Astrocyte of the spinal cord (primary cell): ENCODE measurements at regions not wholly inside any gene's neighbourhood (a gene's known extent, or its start where the extent isn't known, plus 50 kb on each side); places are given as distances from the start of the nearest gene placed in this dataset.

Experiments
- DNase-seq: peaks from one replicate; pipeline ENCODE4 v3.0.0; 2011; ENCODE audit warnings: low read depth, low spot score
- H3K4me3 ChIP-seq: 2 replicates; pipeline ENCODE4 v1.5.1; 2011; ENCODE audit warnings: low read depth, mild to moderate bottlenecking, low read length, moderate library complexity
- CTCF ChIP-seq: IDR thresholded peaks from 2 replicates; pipeline ENCODE4 v1.5.1; 2012; ENCODE audit warnings: low read depth, mild to moderate bottlenecking, low read length, inconsistent platforms
- in situ Hi-C: cut with HindIII; loops from 2 replicates; pipeline ENCODE4 v1.10.0; 2017; ENCODE audit warnings: low sequenced_read_pairs

DNA sequence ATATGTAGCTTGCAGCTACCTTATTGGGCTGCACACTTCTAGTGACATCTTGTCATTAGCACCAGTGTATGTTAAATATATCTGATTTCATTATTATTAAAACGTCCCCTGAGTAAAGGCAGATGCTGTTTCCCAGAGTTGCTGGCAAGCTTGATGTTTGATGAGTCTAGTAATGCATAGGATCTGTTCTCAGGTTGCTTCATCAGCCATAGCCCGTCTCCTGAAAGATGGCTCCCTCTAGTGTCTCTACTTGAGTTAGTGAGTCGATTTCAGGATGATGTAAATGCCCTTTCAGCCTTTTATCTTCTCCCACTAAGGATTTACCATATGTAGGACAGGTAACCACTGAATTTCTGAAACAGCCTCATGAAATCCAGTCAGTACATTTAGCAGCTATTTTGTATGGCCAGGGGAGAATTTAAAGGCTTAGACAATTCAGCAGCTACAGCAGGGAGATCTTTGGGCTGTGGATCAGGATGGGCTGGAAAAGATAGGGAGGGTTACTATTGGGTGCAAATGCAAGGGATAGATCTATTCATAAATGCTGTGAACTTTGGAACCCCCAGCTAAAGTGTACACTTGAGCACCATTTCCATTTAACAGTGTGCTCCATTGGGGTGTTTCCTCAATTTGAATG, 376.3 kb downstream of the CNTNAP4 start:
- H3K4me3 ChIP-seq = no peak overlapping the region
- in situ Hi-C loops = no loop called here
- DNase-seq = peak; percentile 46
- peak; percentile 56 for TF ChIP-seq CTCF

- no peak for DNase-seq
- in situ Hi-C loops = no loop called here
- H3K4me3 ChIP-seq = no peak overlapping the region
- TF ChIP-seq CTCF = no peak
Observed at GRCh38 chr16:76654088-76654820, 377.1 kb downstream of the CNTNAP4 start.

- TF ChIP-seq CTCF = no peak
- H3K4me3 ChIP-seq = no peak overlapping the region
- in situ Hi-C loops = no loop called here
- DNase-seq = no peak
Observed at GRCh38 chr16:76656994-76657393, 379.8 kb downstream of the CNTNAP4 start.

DNA sequence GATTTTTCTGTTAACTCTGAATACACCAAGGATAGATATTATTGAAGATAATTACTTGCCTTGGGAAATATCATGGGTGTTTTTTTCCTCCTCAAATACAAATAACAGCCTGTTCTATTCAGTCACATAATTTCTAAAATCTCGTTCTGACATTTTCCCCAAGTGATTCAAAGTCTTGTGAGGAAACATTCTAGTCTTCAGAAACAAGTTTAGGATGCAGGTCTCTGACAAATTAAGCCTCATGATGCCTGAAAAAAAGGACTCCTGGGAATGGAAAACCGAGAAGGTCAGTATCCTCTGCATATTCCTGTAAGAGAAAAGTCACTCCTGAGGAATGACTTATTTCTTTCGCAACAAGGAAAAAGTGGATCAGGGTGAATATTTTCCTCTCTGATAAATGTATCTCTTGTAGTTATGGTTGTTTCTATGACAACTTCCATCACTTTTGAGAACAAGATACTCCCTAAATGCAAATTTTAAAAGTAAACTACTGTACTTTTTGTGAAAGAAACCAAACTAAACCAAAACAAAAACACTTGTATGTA, 384.6 kb downstream of the CNTNAP4 start:
- no peak for TF ChIP-seq CTCF
- no peak overlapping the region for H3K4me3 ChIP-seq
- in situ Hi-C loops = no loop called here
- DNase-seq = no peak

DNA sequence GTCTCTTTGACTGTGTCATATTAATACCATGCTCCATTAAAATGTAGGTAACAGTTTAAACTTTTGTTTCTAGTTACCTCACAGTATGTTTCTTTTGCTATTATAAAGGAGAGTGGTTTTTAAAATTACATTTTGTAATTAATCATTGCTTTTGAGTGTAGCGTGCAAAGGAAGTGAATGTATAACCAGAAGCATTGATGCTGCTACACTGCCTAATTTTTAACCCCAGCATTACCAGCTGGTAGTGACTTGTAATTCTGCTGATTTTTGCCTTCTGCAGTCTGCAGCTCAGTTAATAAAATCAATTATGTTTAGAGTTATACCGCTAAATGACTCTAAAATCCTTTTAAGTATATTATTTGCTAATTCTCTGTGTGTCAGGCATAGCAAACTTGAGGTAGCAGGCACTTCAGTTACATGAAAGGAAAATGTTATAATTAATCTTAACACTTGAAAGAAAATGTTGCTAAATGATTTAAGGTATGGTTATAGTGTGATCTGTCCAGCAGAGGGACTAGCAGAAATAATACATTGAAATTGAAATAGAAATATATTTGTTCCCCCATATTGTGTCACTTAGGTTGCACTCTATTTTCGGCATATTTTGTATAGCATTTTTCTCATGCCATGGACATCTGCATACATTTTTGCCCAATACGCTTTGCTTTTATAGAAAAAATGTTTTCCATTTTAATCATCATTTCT, 388.5 kb downstream of the CNTNAP4 start:
- TF ChIP-seq CTCF = no peak
- in situ Hi-C loops = no loop called here
- no peak overlapping the region for H3K4me3 ChIP-seq
- no peak for DNase-seq

- in situ Hi-C loops = no loop called here
- TF ChIP-seq CTCF = no peak
- DNase-seq = no peak
- no peak overlapping the region for H3K4me3 ChIP-seq
Observed at GRCh38 chr16:76668207-76668725, 391.1 kb downstream of the CNTNAP4 start.
